WI38 (cell line): ENCODE measurements at regions not wholly inside any gene's neighbourhood (a gene's known extent, or its start where the extent isn't known, plus 50 kb on each side); places are given as distances from the start of the nearest gene placed in this dataset.

ENCODE experiments used
- H3K4me3 ChIP-seq: 2 replicates; pipeline ENCODE4 v1.5.1; 2011; ENCODE audit warnings: low read depth, mild to moderate bottlenecking, control low read depth, low read length
- CTCF ChIP-seq: IDR thresholded peaks from 2 replicates; pipeline ENCODE4 v1.5.1; 2012; ENCODE audit warnings: low read depth, mild to moderate bottlenecking, control low read depth, low read length

- no peak for TF ChIP-seq CTCF
- no peak overlapping the region for H3K4me3 ChIP-seq
Measured at GRCh38 chr1:18009055-18009454, 98.5 kb upstream of the IGSF21 start.

GRCh38 chr1:18009478-18009961 is 98.1 kb upstream of the IGSF21 start:
- no peak for TF ChIP-seq CTCF
- H3K4me3 ChIP-seq = no peak overlapping the region

GRCh38 chr1:18010408-18010807 is 97.2 kb upstream of the IGSF21 start:
- TF ChIP-seq CTCF = no peak
- H3K4me3 ChIP-seq = no peak overlapping the region

- TF ChIP-seq CTCF = no peak
- no peak overlapping the region for H3K4me3 ChIP-seq
Measured at GRCh38 chr1:18010945-18011344, 96.7 kb upstream of the IGSF21 start.

- no peak for TF ChIP-seq CTCF
Measured at GRCh38 chr1:18011703-18012102, 95.9 kb upstream of the IGSF21 start.

GRCh38 chr1:18012686-18013085 is 94.9 kb upstream of the IGSF21 start:
- no peak overlapping the region for H3K4me3 ChIP-seq
- no peak for TF ChIP-seq CTCF

More at GRCh38 chr1:18011703-18012102, 95.9 kb upstream of the IGSF21 start:
- H3K4me3 ChIP-seq = no peak overlapping the region

GRCh38 chr1:18013216-18013615 is 94.4 kb upstream of the IGSF21 start:
- no peak for TF ChIP-seq CTCF
- H3K4me3 ChIP-seq = no peak overlapping the region
